SU-DHL-6 (cell line): ENCODE measurements at regions not wholly inside any gene's neighbourhood (a gene's known extent, or its start where the extent isn't known, plus 50 kb on each side); places are given as distances from the start of the nearest gene placed in this dataset.

Experiments used
- CTCF ChIP-seq: fragments of 200-600 bp; sonication (generic); IDR thresholded peaks from one replicate; pipeline ENCODE4 v1.5.1; 2017; ENCODE audit warnings: antibody characterized with exemption, mild to moderate bottlenecking, low read length, moderate library complexity; ENCODE audit not compliant: insufficient read depth, poor library complexity, severe bottlenecking
- EZH2phosphoT487 ChIP-seq: fragments of 200-600 bp; sonication (generic), shearing (Covaris generic); conservative IDR thresholded peaks from 2 replicates; pipeline ENCODE4 v1.6.1; 2018; ENCODE audit warnings: mild to moderate bottlenecking, antibody characterized with exemption, low read length, moderate library complexity, mixed read lengths

GRCh38 chr10:130817674-130818073, 493.8 kb downstream of the TCERG1L start:
- no peak for TF ChIP-seq EZH2phosphoT487
- no peak for TF ChIP-seq CTCF
